GM23338 (cell line): ENCODE measurements at regions not wholly inside any gene's neighbourhood (a gene's known extent, or its start where the extent isn't known, plus 50 kb on each side); places are given as distances from the start of the nearest gene placed in this dataset.

ENCODE experiments used
- ATAC-seq: fragments of 200-7000 bp; cut with Tn5 transposase; 3 replicates; pipeline ENCODE4 v1.9.1; 2020
- DNase-seq: peaks from one replicate; pipeline ENCODE4 v3.0.0-alpha.2; 2015; ENCODE audit warnings: low spot score
- H2AFZ ChIP-seq: fragments of 200-600 bp; sonication (generic); 2 replicates; pipeline ENCODE4 v1.8.0; 2016; ENCODE audit warnings: antibody characterized with exemption, mild to moderate bottlenecking, moderate library complexity
- H3F3A ChIP-seq: fragments of 200-600 bp; sonication (generic); replicated peaks from 2 replicates; pipeline ENCODE4 v1.8.0; 2017; ENCODE audit warnings: antibody characterized with exemption, mixed run types, low read depth
- H3K27ac ChIP-seq: fragments of 200-600 bp; sonication (generic); 2 replicates; pipeline ENCODE4 v1.6.1; 2016; ENCODE audit warnings: low read depth
- H3K27me3 ChIP-seq: fragments of 200-600 bp; sonication (generic); 2 replicates; pipeline ENCODE4 v1.8.0; 2016; ENCODE audit warnings: mild to moderate bottlenecking, mixed run types, moderate library complexity; ENCODE audit not compliant: insufficient read depth
- H3K36me3 ChIP-seq: fragments of 200-600 bp; sonication (generic); 2 replicates; pipeline ENCODE4 v1.8.0; 2016; ENCODE audit warnings: mild to moderate bottlenecking; ENCODE audit not compliant: insufficient read depth
- H3K4me1 ChIP-seq: fragments of 200-600 bp; sonication (generic); 2 replicates; pipeline ENCODE4 v1.8.0; 2016; ENCODE audit warnings: mild to moderate bottlenecking, moderate library complexity; ENCODE audit not compliant: insufficient read depth
- H3K4me2 ChIP-seq: fragments of 200-600 bp; sonication (generic); 2 replicates; pipeline ENCODE4 v1.7.1; 2017; ENCODE audit warnings: mixed run types
- H3K4me3 ChIP-seq: fragments of 200-600 bp; sonication (generic); 2 replicates; pipeline ENCODE4 v1.6.1; 2016; ENCODE audit warnings: mixed run types
- H3K79me2 ChIP-seq: fragments of 200-600 bp; sonication (generic); replicated peaks from 2 replicates; pipeline ENCODE4 v1.8.0; 2017; ENCODE audit warnings: mild to moderate bottlenecking; ENCODE audit not compliant: insufficient read depth
- H3K9me2 ChIP-seq: fragments of 200-600 bp; sonication (generic); 2 replicates; pipeline ENCODE4 v1.8.0; 2017; ENCODE audit not compliant: insufficient read depth
- H4K20me1 ChIP-seq: fragments of 200-600 bp; sonication (generic); replicated peaks from 2 replicates; pipeline ENCODE4 v1.8.0; 2017; ENCODE audit warnings: mild to moderate bottlenecking; ENCODE audit not compliant: insufficient read depth
- H3K27ac Mint-ChIP-seq: 2 replicates; pipeline ENCODE4 v1.8.0; 2020; ENCODE audit warnings: inconsistent platforms, mild to moderate bottlenecking, moderate library complexity, mixed read lengths
- H3K27me3 Mint-ChIP-seq: 3 replicates; pipeline ENCODE4 v1.8.0; 2022; ENCODE audit warnings: low read depth, mild to moderate bottlenecking, moderate library complexity, mixed read lengths, inconsistent platforms; ENCODE audit not compliant: insufficient read depth, poor library complexity
- H3K36me3 Mint-ChIP-seq: 3 replicates; pipeline ENCODE4 v1.8.0; 2021; ENCODE audit warnings: low read depth, mild to moderate bottlenecking, inconsistent platforms, moderate library complexity, mixed read lengths
- H3K4me1 Mint-ChIP-seq: 3 replicates; pipeline ENCODE4 v1.8.0; 2020; ENCODE audit warnings: mild to moderate bottlenecking, inconsistent platforms, mixed read lengths
- H3K4me3 Mint-ChIP-seq: 3 replicates; pipeline ENCODE4 v1.8.0; 2021; ENCODE audit warnings: moderate library complexity, mild to moderate bottlenecking, inconsistent platforms, mixed read lengths
- H3K9me3 Mint-ChIP-seq: 3 replicates; pipeline ENCODE4 v1.8.0; 2020; ENCODE audit warnings: moderate library complexity, mild to moderate bottlenecking, inconsistent platforms, mixed read lengths
- CREB1 ChIP-seq: fragments of 250-450 bp; sonication (Bioruptor Pico); IDR thresholded peaks from 2 replicates; pipeline ENCODE4 v1.5.0; 2020; ENCODE audit warnings: low read depth, mild to moderate bottlenecking, moderate library complexity
- CTCF ChIP-seq, 2 experiments: fragments of 200-600 bp in 1 of 2; sonication (generic) in 1 of 2; conservative IDR thresholded peaks; 2 replicates each; pipeline versions ENCODE4 v1.5.1 to v1.6.1; 2016 to 2017; ENCODE audit warnings: antibody characterized with exemption in 2 of 2, low read depth in 2 of 2, mild to moderate bottlenecking in 2 of 2, moderate library complexity in 1 of 2
- EZH2 ChIP-seq: fragments of 200-600 bp; sonication (generic); IDR thresholded peaks from one replicate; pipeline ENCODE4 v1.8.0; 2017; ENCODE audit warnings: antibody characterized with exemption, mild to moderate bottlenecking, low read depth; ENCODE audit not compliant: unreplicated experiment
- EZH2phosphoT487 ChIP-seq: fragments of 200-600 bp; sonication (generic); IDR thresholded peaks from one replicate; pipeline ENCODE4 v1.8.1; 2018; ENCODE audit warnings: antibody characterized with exemption; ENCODE audit not compliant: unreplicated experiment
- NANOG ChIP-seq: IDR thresholded peaks from 2 replicates; pipeline ENCODE4 v1.6.1; 2016; ENCODE audit warnings: antibody characterized with exemption, borderline replicate concordance
- POLR2AphosphoS5 ChIP-seq: IDR thresholded peaks from 2 replicates; pipeline ENCODE4 v1.6.1; 2016; ENCODE audit warnings: antibody characterized with exemption, low read depth
- STAT1 ChIP-seq: IDR thresholded peaks from one replicate; pipeline ENCODE4 v1.6.1; 2016; ENCODE audit warnings: antibody characterized with exemption; ENCODE audit not compliant: unreplicated experiment
- ZNF114 ChIP-seq: fragments of 250-450 bp; sonication (Bioruptor Pico); IDR thresholded peaks from 2 replicates; pipeline ENCODE4 v1.5.0; 2020; ENCODE audit warnings: mild to moderate bottlenecking, moderate library complexity
- ZNF331 ChIP-seq: fragments of 250-450 bp; sonication (Bioruptor Pico); IDR thresholded peaks from 2 replicates; pipeline ENCODE4 v1.5.0; 2020; ENCODE audit warnings: low read depth, mild to moderate bottlenecking, moderate library complexity
- ZNF462 ChIP-seq: fragments of 250-450 bp; sonication (Bioruptor Pico); IDR thresholded peaks from 2 replicates; pipeline ENCODE4 v1.5.0; 2020; ENCODE audit warnings: mild to moderate bottlenecking, moderate library complexity

DNA sequence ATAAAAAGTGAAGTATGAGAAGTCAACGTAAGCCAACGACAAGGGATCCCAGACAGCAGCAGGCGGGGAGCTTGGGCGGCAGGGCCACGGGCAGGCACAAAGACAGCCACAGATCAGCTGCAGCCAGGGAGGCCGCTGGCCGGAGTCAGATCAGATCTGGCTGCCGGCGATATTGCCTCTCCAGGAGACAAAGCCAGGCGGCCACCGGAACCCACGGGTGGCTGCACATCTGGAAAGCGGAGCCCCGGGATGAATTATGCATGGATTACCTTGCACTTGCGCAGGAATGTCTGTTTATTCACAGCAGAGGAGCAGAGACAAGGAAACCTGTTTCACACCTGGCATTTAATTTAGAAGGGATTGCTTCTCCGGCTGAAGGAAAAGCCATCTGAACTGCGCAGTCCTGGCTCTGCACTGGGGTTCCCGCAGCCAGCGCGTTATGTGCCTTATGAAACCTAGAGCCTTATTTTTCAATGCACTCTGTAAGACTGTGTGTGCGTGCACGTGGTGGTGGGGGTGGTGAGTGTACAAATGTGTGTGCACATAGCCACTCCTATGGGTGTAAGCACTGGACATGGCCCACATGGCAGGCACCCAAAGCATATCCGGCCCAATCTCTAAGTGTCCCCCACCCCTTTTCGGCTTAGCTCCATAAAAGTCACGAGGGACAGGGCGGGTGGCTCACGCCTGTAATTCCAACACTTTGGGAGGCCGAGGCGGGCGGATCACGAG is 427.8 kb upstream of the MCTP2 start:
- no peaks in the 10 kb centered on the region for H3K36me3 Mint-ChIP-seq
- peak; percentile 55; the same call in 2 of the 3 replicates for ATAC-seq
- H3K4me1 Mint-ChIP-seq, result peaks cover 27% of the 10 kb centered on the region
- Histone ChIP-seq H3K4me1 (peaks cover 5% of the 10 kb centered on the region; the same call in 1 of the 2 replicates), H3K79me2 (no peaks in the 10 kb centered on the region), H3K27me3 (no peaks in the 10 kb centered on the region), H2AFZ (peak overlapping the region; percentile 80), H3K4me2 (no peak overlapping the region), H3F3A (no peaks in the 10 kb centered on the region), H4K20me1 (no peaks in the 10 kb centered on the region), H3K9me2 (no peaks in the 10 kb centered on the region; the same call in 1 of the 2 replicates), H3K36me3 (no peaks in the 10 kb centered on the region), H3K4me3 (no peak overlapping the region), H3K27ac (no peak overlapping the region)
- H3K27me3 Mint-ChIP-seq, result no peaks in the 10 kb centered on the region
- TF ChIP-seq EZH2 (no peak), CREB1 (CRISPR knock-in tag) (no peak), CTCF (conservative IDR thresholded peaks at IDR 0.05; ENCODE audit: low read depth in 2 of 2) (no peak), POLR2AphosphoS5 (no peak), ZNF462 (CRISPR knock-in tag) (no peak), STAT1 (no peak), NANOG (no peak), ZNF114 (no peak), EZH2phosphoT487 (no peak), ZNF331 (CRISPR knock-in tag) (no peak)
- H3K27ac Mint-ChIP-seq, result no peak overlapping the region
- H3K9me3 Mint-ChIP-seq, result no peaks in the 10 kb centered on the region
- H3K4me3 Mint-ChIP-seq, result no peak overlapping the region
- no peak for DNase-seq
